ENCODE measurements at regions not wholly inside any gene's neighbourhood (a gene's known extent, or its start where the extent isn't known, plus 50 kb on each side); places are given as distances from the start of the nearest gene placed in this dataset.

GRCh38 chr6:65819152-65819551, 112.1 kb upstream of the EYS start:
- Mint-ChIP-seq H3K27ac (no peak overlapping the region), H3K4me3 (no peak overlapping the region), H3K27me3 (ENCODE audit: insufficient read depth) (no peaks in the 10 kb centered on the region), H3K9me3 (peaks cover 20% of the 10 kb centered on the region), H3K4me1 (ENCODE audit: low read depth) (no peaks in the 10 kb centered on the region), H3K36me3 (ENCODE audit: low read depth) (no peaks in the 10 kb centered on the region)
- no peak for DNase-seq
- no peak for TF ChIP-seq CTCF (IDR thresholded peaks at IDR 0.05)

GRCh38 chr6:65818576-65818975, 111.5 kb upstream of the EYS start:
- Mint-ChIP-seq H3K36me3 (ENCODE audit: low read depth) (no peaks in the 10 kb centered on the region), H3K4me3 (no peak overlapping the region), H3K4me1 (ENCODE audit: low read depth) (no peaks in the 10 kb centered on the region), H3K27me3 (ENCODE audit: insufficient read depth) (no peaks in the 10 kb centered on the region), H3K27ac (no peak overlapping the region), H3K9me3 (peaks cover 20% of the 10 kb centered on the region)
- no peak for DNase-seq
- TF ChIP-seq CTCF (IDR thresholded peaks at IDR 0.05) = no peak

GRCh38 chr6:65816991-65817390, 110.0 kb upstream of the EYS start:
- no peak for DNase-seq
- H3K4me3 Mint-ChIP-seq = no peak overlapping the region
- H3K9me3 Mint-ChIP-seq = peaks cover 20% of the 10 kb centered on the region
- H3K36me3 Mint-ChIP-seq (ENCODE audit: low read depth) = no peaks in the 10 kb centered on the region
- H3K27me3 Mint-ChIP-seq (ENCODE audit: insufficient read depth) = no peaks in the 10 kb centered on the region
- no peaks in the 10 kb centered on the region for H3K4me1 Mint-ChIP-seq (ENCODE audit: low read depth)
- H3K27ac Mint-ChIP-seq = no peak overlapping the region
- no peak for TF ChIP-seq CTCF (IDR thresholded peaks at IDR 0.05)

- H3K36me3 Mint-ChIP-seq (ENCODE audit: low read depth) = no peaks in the 10 kb centered on the region
- no peak overlapping the region for H3K27ac Mint-ChIP-seq
- no peak overlapping the region for H3K4me3 Mint-ChIP-seq
- no peaks in the 10 kb centered on the region for H3K27me3 Mint-ChIP-seq (ENCODE audit: insufficient read depth)
- DNase-seq = no peak
- H3K4me1 Mint-ChIP-seq (ENCODE audit: low read depth) = no peaks in the 10 kb centered on the region
- peaks cover 16% of the 10 kb centered on the region; the same call in 1 of the 2 replicates for H3K9me3 Mint-ChIP-seq
- TF ChIP-seq CTCF (IDR thresholded peaks at IDR 0.05) = no peak
Measured at GRCh38 chr6:65814071-65814470, 107.0 kb upstream of the EYS start.

GRCh38 chr6:65803186-65803585, 96.2 kb upstream of the EYS start:
- no peak for DNase-seq
- TF ChIP-seq CTCF (IDR thresholded peaks at IDR 0.05) = no peak
- no peaks in the 10 kb centered on the region for H3K4me1 Mint-ChIP-seq (ENCODE audit: low read depth)
- H3K4me3 Mint-ChIP-seq = no peak overlapping the region
- no peaks in the 10 kb centered on the region for H3K27me3 Mint-ChIP-seq (ENCODE audit: insufficient read depth)
- peaks cover 5% of the 10 kb centered on the region for H3K9me3 Mint-ChIP-seq
- H3K36me3 Mint-ChIP-seq (ENCODE audit: low read depth) = no peaks in the 10 kb centered on the region
- no peak overlapping the region for H3K27ac Mint-ChIP-seq

GRCh38 chr6:65799389-65799788, 92.4 kb upstream of the EYS start:
- Mint-ChIP-seq H3K4me1 (ENCODE audit: low read depth) (no peaks in the 10 kb centered on the region), H3K9me3 (peaks cover 10% of the 10 kb centered on the region), H3K27ac (no peak overlapping the region), H3K27me3 (ENCODE audit: insufficient read depth) (no peaks in the 10 kb centered on the region), H3K36me3 (ENCODE audit: low read depth) (no peaks in the 10 kb centered on the region), H3K4me3 (no peak overlapping the region)
- no peak for TF ChIP-seq CTCF (IDR thresholded peaks at IDR 0.05)
- no peak for DNase-seq
